SK-N-SH (cell line): ENCODE measurements at regions not wholly inside any gene's neighbourhood (a gene's known extent, or its start where the extent isn't known, plus 50 kb on each side); places are given as distances from the start of the nearest gene placed in this dataset.

Experiments used
- CTCF ChIA-PET: fragments of 300-600, 350-600 bp; formaldehyde crosslinking; extraction: SDS; loops from one replicate; lab custom pipeline; 2021; lab: Yijun Ruan, JAX
- POLR2A ChIA-PET: fragments of 350-600 bp; sonication (Branson Sonifier 250); formaldehyde crosslinking; extraction: SDS; loops from one replicate; lab custom pipeline; 2020; ENCODE audit warnings: antibody characterized with exemption, inconsistent platforms; lab: Yijun Ruan, JAX
- DNase-seq: peaks from one replicate; pipeline ENCODE4 v3.0.0; 2012
- H2AFZ ChIP-seq: fragments of 200-600 bp; sonication (generic); 2 replicates; pipeline ENCODE4 v1.8.1; 2016; ENCODE audit warnings: antibody characterized with exemption, mild to moderate bottlenecking, low read depth
- H3F3A ChIP-seq: fragments of 200-600 bp; sonication (generic); replicated peaks from 2 replicates; pipeline ENCODE3; 2016; ENCODE audit warnings: antibody characterized with exemption, mild to moderate bottlenecking; ENCODE audit not compliant: insufficient read depth
- H3K27ac ChIP-seq, 2 experiments: fragments of 200-500 bp in 1 of 2; fragments of 200-600 bp in 1 of 2; sonication (Bioruptor generic) in 1 of 2; sonication (generic), shearing (Covaris generic) in 1 of 2; 2 replicates each; pipeline versions ENCODE4 v1.5.1 to v1.6.1; 2014 to 2016; ENCODE audit warnings: low read depth in 2 of 2, inconsistent platforms in 1 of 2, low read length in 1 of 2, mild to moderate bottlenecking in 1 of 2, mixed read lengths in 1 of 2
- H3K27me3 ChIP-seq: fragments of 200-600 bp; sonication (generic), shearing (Covaris generic); 2 replicates; pipeline ENCODE4 v1.6.1; 2016; ENCODE audit warnings: mixed run types; ENCODE audit not compliant: insufficient read depth
- H3K36me3 ChIP-seq, 2 experiments: fragments of 200-500 bp in 1 of 2; fragments of 200-600 bp in 1 of 2; sonication (Bioruptor generic) in 1 of 2; sonication (generic) in 1 of 2; replicated peaks in 1 of 2; 2 replicates each; pipeline versions ENCODE3 to v1.5.1; 2014 to 2016; ENCODE audit warnings: low read length in 1 of 2, mild to moderate bottlenecking in 1 of 2; ENCODE audit not compliant: insufficient read depth in 2 of 2, control insufficient read depth in 1 of 2
- H3K4me1 ChIP-seq, 2 experiments: fragments of 200-500 bp in 1 of 2; fragments of 200-600 bp in 1 of 2; sonication (Bioruptor generic) in 1 of 2; sonication (generic), shearing (Covaris generic) in 1 of 2; 2 replicates each; pipeline versions ENCODE4 v1.5.1 to v1.6.1; 2014 to 2016; ENCODE audit warnings: low read depth in 1 of 2, low read length in 1 of 2, mixed run types in 1 of 2; ENCODE audit not compliant: insufficient read depth in 2 of 2, control insufficient read depth in 1 of 2
- H3K4me2 ChIP-seq: fragments of 200-600 bp; sonication (generic), shearing (Covaris generic); 2 replicates; pipeline ENCODE4 v1.6.1; 2017; ENCODE audit warnings: mixed run types
- H3K4me3 ChIP-seq, 2 experiments: fragments of 200-500 bp in 1 of 2; fragments of 200-600 bp in 1 of 2; sonication (Bioruptor generic) in 1 of 2; sonication (generic), shearing (Covaris generic) in 1 of 2; 2 replicates each; pipeline versions ENCODE4 v1.5.1 to v1.8.1; 2014 to 2016; ENCODE audit warnings: low read depth in 2 of 2, inconsistent platforms in 1 of 2, low read length in 1 of 2, mild to moderate bottlenecking in 1 of 2, mixed read lengths in 1 of 2, moderate library complexity in 1 of 2
- H3K79me2 ChIP-seq: fragments of 200-600 bp; sonication (generic); 2 replicates; pipeline ENCODE4 v1.8.1; 2017; ENCODE audit warnings: mild to moderate bottlenecking; ENCODE audit not compliant: insufficient read depth
- H3K9ac ChIP-seq: fragments of 200-600 bp; sonication (generic); 2 replicates; pipeline ENCODE4 v1.6.1; 2017; ENCODE audit warnings: mixed run types
- H3K9me2 ChIP-seq: fragments of 200-600 bp; sonication (generic); 2 replicates; pipeline ENCODE4 v1.6.1; 2017; ENCODE audit warnings: mixed run types
- H3K9me3 ChIP-seq: fragments of 200-600 bp; sonication (generic); 2 replicates; pipeline ENCODE4 v1.6.1; 2017; ENCODE audit warnings: mixed run types, mild to moderate bottlenecking, moderate library complexity
- H4K20me1 ChIP-seq: fragments of 200-600 bp; sonication (generic); 2 replicates; pipeline ENCODE4 v1.6.1; 2017; ENCODE audit warnings: mild to moderate bottlenecking, mixed run types; ENCODE audit not compliant: insufficient read depth
- CTCF ChIP-seq: fragments of 200-600 bp; sonication (generic); IDR thresholded peaks from 2 replicates; pipeline ENCODE4 v1.6.1; 2017; ENCODE audit warnings: antibody characterized with exemption, mild to moderate bottlenecking, moderate library complexity
- EZH2phosphoT487 ChIP-seq: fragments of 200-600 bp; sonication (generic); IDR thresholded peaks from 2 replicates; pipeline ENCODE4 v1.6.1; 2017; ENCODE audit warnings: low read depth, mixed run types, mild to moderate bottlenecking, antibody characterized with exemption, moderate library complexity, borderline replicate concordance
- FOXM1 ChIP-seq: IDR thresholded peaks from 2 replicates; pipeline ENCODE4 v1.4.0; 2012; ENCODE audit warnings: low read depth, mild to moderate bottlenecking
- IRF3 ChIP-seq: fragments of 150-350 bp; IDR thresholded peaks from 2 replicates; pipeline ENCODE4 v1.6.1; 2016; ENCODE audit warnings: mild to moderate bottlenecking, low read depth, low read length
- JUND ChIP-seq: IDR thresholded peaks from 2 replicates; pipeline ENCODE4 v1.4.0; 2012
- PBX3 ChIP-seq: IDR thresholded peaks from 2 replicates; pipeline ENCODE4; 2012
- RAD21 ChIP-seq: IDR thresholded peaks from 2 replicates; pipeline ENCODE4 v1.6.1; 2012; ENCODE audit warnings: mild to moderate bottlenecking, low read length
- RCOR1 ChIP-seq: fragments of 150-350 bp; IDR thresholded peaks from 2 replicates; pipeline ENCODE4 v1.6.1; 2017; ENCODE audit warnings: antibody characterized with exemption, low read length
- RFX5 ChIP-seq: IDR thresholded peaks from 2 replicates; pipeline ENCODE4 v1.6.1; 2012; ENCODE audit warnings: mild to moderate bottlenecking, improper control_type of control experiment, low read length
- SMC3 ChIP-seq: IDR thresholded peaks from 2 replicates; pipeline ENCODE4 v1.6.1; 2012; ENCODE audit warnings: low read depth, low read length, improper control_type of control experiment
- TAF1 ChIP-seq: IDR thresholded peaks from 2 replicates; pipeline ENCODE4 v1.6.1; 2012; ENCODE audit warnings: low read depth, mild to moderate bottlenecking, low read length, moderate library complexity, borderline replicate concordance
- TEAD4 ChIP-seq: IDR thresholded peaks from 2 replicates; pipeline ENCODE4 v1.4.0; 2012; ENCODE audit warnings: mild to moderate bottlenecking, borderline replicate concordance; ENCODE audit not compliant: insufficient read depth
- USF1 ChIP-seq: IDR thresholded peaks from 2 replicates; pipeline ENCODE4 v1.4.0; 2012; ENCODE audit warnings: low read depth, borderline replicate concordance
- WGBS: methylation state at CpG from one replicate; pipeline ENCODE4 v1.1.6; 2017; ENCODE audit warnings: low lambda C conversion rate; 5-methylcytosine and 5-hydroxymethylcytosine counted together

- DNase-seq, result no peak
- TF ChIP-seq USF1 (no peak), RAD21 (no peak), TAF1 (no peak), IRF3 (no peak), RCOR1 (no peak), RFX5 (no peak)
- H3K9me2 ChIP-seq, result no peaks in the 10 kb centered on the region
- no peaks in the 10 kb centered on the region for H3K9me3 ChIP-seq
- CTCF ChIA-PET, result no interaction called here
- no peaks in the 10 kb centered on the region for H3K27me3 ChIP-seq
- no peaks in the 10 kb centered on the region for H4K20me1 ChIP-seq
- no peaks in the 10 kb centered on the region for H3K36me3 ChIP-seq
- no peak overlapping the region for H3K4me2 ChIP-seq
- 1% methylated on average over 3 of the region's 3 CpGs for WGBS
- no peak overlapping the region for H3K27ac ChIP-seq
- H2AFZ ChIP-seq, result no peak overlapping the region
- H3F3A ChIP-seq, result no peaks in the 10 kb centered on the region
- no peaks in the 10 kb centered on the region for H3K4me1 ChIP-seq
- no peak overlapping the region for H3K4me3 ChIP-seq
- no peak overlapping the region for H3K9ac ChIP-seq
- POLR2A ChIA-PET, result interaction anchor here (0.6 kb wide), 1 partner anchor 542 kb away, joined by 3 read pairs; no protein-coding TSS in a partner anchor
- H3K79me2 ChIP-seq, result no peaks in the 10 kb centered on the region
Measured at GRCh38 chr13:55302568-55302967, 1838.2 kb upstream of the PRR20A start.

GRCh38 chr13:55307909-55308308 lies 1832.8 kb upstream of the PRR20A start:
- POLR2A ChIA-PET, result no interaction called here

More at GRCh38 chr13:55307909-55308308, 1832.8 kb upstream of the PRR20A start:
- no peak for TF ChIP-seq FOXM1
- TF ChIP-seq USF1, result no peak
- TF ChIP-seq CTCF, result no peak
- TF ChIP-seq EZH2phosphoT487, result no peak
- TF ChIP-seq SMC3, result no peak
- TF ChIP-seq TEAD4, result no peak
- TF ChIP-seq JUND, result no peak
- TF ChIP-seq PBX3, result no peak
- Histone ChIP-seq H3K9ac (no peak overlapping the region), H3K4me1 (no peaks in the 10 kb centered on the region), H3K4me2 (no peak overlapping the region), H3K9me3 (no peaks in the 10 kb centered on the region), H3K4me3 (no peak overlapping the region), H3F3A (no peaks in the 10 kb centered on the region), H3K36me3 (no peaks in the 10 kb centered on the region), H3K27ac (no peak overlapping the region), H4K20me1 (no peaks in the 10 kb centered on the region), H3K27me3 (no peaks in the 10 kb centered on the region), H2AFZ (no peak overlapping the region), H3K79me2 (no peaks in the 10 kb centered on the region), H3K9me2 (no peaks in the 10 kb centered on the region)
- under 1% methylated on average over 3 of the region's 3 CpGs for WGBS
- no peak for DNase-seq
- CTCF ChIA-PET, result no interaction called here
